Kidney tubule cell (primary cell): ENCODE measurements at regions not wholly inside any gene's neighbourhood (a gene's known extent, or its start where the extent isn't known, plus 50 kb on each side); places are given as distances from the start of the nearest gene placed in this dataset.
"Not testable (repeated sequence)": the region's sequence is repeated elsewhere in the genome, so short reads cannot be mapped to it uniquely, and the experiment has no call there.

Experiments
- DNase-seq: peaks from one replicate; pipeline ENCODE4 v3.0.0-alpha.2; 2018; ENCODE audit warnings: low spot score

GRCh38 chr1:171397851-171398469 is 84.0 kb downstream of the FMO4 start:
- DNase-seq, result no peak

GRCh38 chr1:171403393-171403792 is 81.9 kb upstream of the PRRC2C start:
- peak; percentile 17 for DNase-seq

- DNase-seq, result no peak
These were observed 80.0 kb upstream of the PRRC2C start for GRCh38 chr1:171405391-171405714.

- not testable (repeated sequence) for DNase-seq
These were observed 71.8 kb upstream of the PRRC2C start for GRCh38 chr1:171413557-171413956.

- DNase-seq, result no peak
These were observed 66.8 kb upstream of the PRRC2C start for GRCh38 chr1:171418546-171418945.

- peak; percentile 40 for DNase-seq
These were observed 64.5 kb upstream of the PRRC2C start for GRCh38 chr1:171420810-171421209.

- no peak for DNase-seq
These were observed 63.8 kb upstream of the PRRC2C start for GRCh38 chr1:171421413-171422020.

- DNase-seq, result peak; percentile 67
These were observed 62.8 kb upstream of the PRRC2C start for GRCh38 chr1:171422511-171422910.

- no peak for DNase-seq
These were observed 60.8 kb upstream of the PRRC2C start for GRCh38 chr1:171424494-171424893.

GRCh38 chr1:171426645-171427044 is 58.7 kb upstream of the PRRC2C start:
- DNase-seq, result no peak

- no peak for DNase-seq
These were observed 57.4 kb upstream of the PRRC2C start for GRCh38 chr1:171427852-171428471.

- DNase-seq, result no peak
These were observed 56.2 kb upstream of the PRRC2C start for GRCh38 chr1:171429137-171429536.

- DNase-seq, result no peak
These were observed 53.3 kb upstream of the PRRC2C start for GRCh38 chr1:171431994-171432393.

GRCh38 chr1:171432473-171432872 is 52.9 kb upstream of the PRRC2C start:
- no peak for DNase-seq

GRCh38 chr1:171433451-171433850 is 51.9 kb upstream of the PRRC2C start:
- peak; percentile 97 for DNase-seq

GRCh38 chr1:171434717-171435346 is 50.5 kb upstream of the PRRC2C start:
- DNase-seq, result peak; percentile 83
